Glutamatergic neuron (in vitro differentiated cells): ENCODE measurements at regions not wholly inside any gene's neighbourhood (a gene's known extent, or its start where the extent isn't known, plus 50 kb on each side); places are given as distances from the start of the nearest gene placed in this dataset.

ENCODE experiments used
- DNase-seq: peaks from one replicate; pipeline ENCODE4 v3.0.0; 2022
- H3K27ac Mint-ChIP-seq: one replicate; pipeline ENCODE4 v1.8.0; 2020; ENCODE audit warnings: mild to moderate bottlenecking, mixed read lengths, inconsistent platforms; ENCODE audit not compliant: unreplicated experiment
- H3K27me3 Mint-ChIP-seq: one replicate; pipeline ENCODE4 v1.8.0; 2020; ENCODE audit warnings: mild to moderate bottlenecking, moderate library complexity, mixed read lengths, inconsistent platforms; ENCODE audit not compliant: unreplicated experiment
- H3K36me3 Mint-ChIP-seq: one replicate; pipeline ENCODE4 v1.8.0; 2020; ENCODE audit warnings: mild to moderate bottlenecking, mixed read lengths, inconsistent platforms; ENCODE audit not compliant: unreplicated experiment
- H3K4me1 Mint-ChIP-seq: one replicate; pipeline ENCODE4 v1.8.0; 2020; ENCODE audit warnings: mild to moderate bottlenecking, low read depth, mixed read lengths, inconsistent platforms; ENCODE audit not compliant: unreplicated experiment
- H3K4me3 Mint-ChIP-seq: one replicate; pipeline ENCODE4 v1.8.0; 2020; ENCODE audit warnings: mild to moderate bottlenecking, mixed read lengths, inconsistent platforms; ENCODE audit not compliant: unreplicated experiment
- H3K9me3 Mint-ChIP-seq: one replicate; pipeline ENCODE4 v1.8.0; 2020; ENCODE audit warnings: mild to moderate bottlenecking, moderate library complexity, mixed read lengths, inconsistent platforms; ENCODE audit not compliant: unreplicated experiment
- CTCF ChIP-seq: fragments of 200-600 bp; sonication (generic); IDR thresholded peaks from one replicate; pipeline ENCODE4 v1.5.0; 2021; ENCODE audit not compliant: partially characterized antibody, unreplicated experiment

GRCh38 chr15:29468899-29469298 lies 199.3 kb upstream of the NSMCE3 start:
- H3K4me3 Mint-ChIP-seq, result no peak overlapping the region
- peaks cover 14% of the 10 kb centered on the region for H3K4me1 Mint-ChIP-seq
- TF ChIP-seq CTCF, result no peak
- DNase-seq, result no peak
- no peak overlapping the region for H3K27ac Mint-ChIP-seq
- no peaks in the 10 kb centered on the region for H3K27me3 Mint-ChIP-seq
- no peaks in the 10 kb centered on the region for H3K36me3 Mint-ChIP-seq
- H3K9me3 Mint-ChIP-seq, result peaks cover 9% of the 10 kb centered on the region

GRCh38 chr15:29467091-29467490 lies 197.5 kb upstream of the NSMCE3 start:
- no peak overlapping the region for H3K4me3 Mint-ChIP-seq
- no peak for DNase-seq
- H3K27ac Mint-ChIP-seq, result no peak overlapping the region
- peaks cover 14% of the 10 kb centered on the region for H3K4me1 Mint-ChIP-seq
- no peaks in the 10 kb centered on the region for H3K36me3 Mint-ChIP-seq
- no peak for TF ChIP-seq CTCF
- no peaks in the 10 kb centered on the region for H3K27me3 Mint-ChIP-seq
- H3K9me3 Mint-ChIP-seq, result peaks cover 9% of the 10 kb centered on the region

- no peak for TF ChIP-seq CTCF
- no peaks in the 10 kb centered on the region for H3K36me3 Mint-ChIP-seq
- no peak for DNase-seq
Measured at GRCh38 chr15:29466292-29466691, 196.7 kb upstream of the NSMCE3 start.

GRCh38 chr15:29465816-29466215 lies 196.2 kb upstream of the NSMCE3 start:
- DNase-seq, result no peak
- no peaks in the 10 kb centered on the region for H3K27me3 Mint-ChIP-seq
- H3K36me3 Mint-ChIP-seq, result no peaks in the 10 kb centered on the region
- H3K4me3 Mint-ChIP-seq, result no peak overlapping the region
- H3K27ac Mint-ChIP-seq, result no peak overlapping the region
- peaks cover 10% of the 10 kb centered on the region for H3K4me1 Mint-ChIP-seq
- no peak for TF ChIP-seq CTCF
- peaks cover 7% of the 10 kb centered on the region for H3K9me3 Mint-ChIP-seq

More at GRCh38 chr15:29466292-29466691, 196.7 kb upstream of the NSMCE3 start:
- Mint-ChIP-seq H3K27ac (no peak overlapping the region), H3K27me3 (no peaks in the 10 kb centered on the region), H3K9me3 (peaks cover 9% of the 10 kb centered on the region), H3K4me3 (no peak overlapping the region), H3K4me1 (peaks cover 14% of the 10 kb centered on the region)

- DNase-seq, result no peak
- Mint-ChIP-seq H3K36me3 (no peaks in the 10 kb centered on the region), H3K9me3 (peaks cover 4% of the 10 kb centered on the region), H3K27ac (no peak overlapping the region), H3K27me3 (peaks cover 1% of the 10 kb centered on the region), H3K4me3 (no peak overlapping the region), H3K4me1 (peaks cover 6% of the 10 kb centered on the region)
- no peak for TF ChIP-seq CTCF
Measured at GRCh38 chr15:29465196-29465595, 195.6 kb upstream of the NSMCE3 start.
